Activated CD4-positive, alpha-beta T cell treated with anti-CD3 and anti-CD28 coated beads for 36 hours (primary cell): ENCODE measurements at regions not wholly inside any gene's neighbourhood (a gene's known extent, or its start where the extent isn't known, plus 50 kb on each side); places are given as distances from the start of the nearest gene placed in this dataset.

ENCODE experiments used
- ATAC-seq: fragments of 200-7000 bp; cut with Tn5 transposase; one replicate; pipeline ENCODE4 v1.10.0; 2021; ENCODE audit warnings: mild to moderate bottlenecking, moderate library complexity
- CTCF ChIA-PET: fragments of 350-600 bp; sonication (Branson Sonifier 250); formaldehyde crosslinking; loops from one replicate; lab custom pipeline; 2021; ENCODE audit warnings: antibody characterized with exemption; lab: Charles Lee
- POLR2A ChIA-PET: fragments of 350-600 bp; sonication (Branson Sonifier 250); formaldehyde crosslinking; loops from one replicate; lab custom pipeline; 2021; ENCODE audit warnings: antibody characterized with exemption, inconsistent platforms; lab: Charles Lee
- DNase-seq: peaks from one replicate; pipeline ENCODE4 v3.0.0-alpha.2; 2020
- H3K27ac Mint-ChIP-seq: one replicate; pipeline ENCODE4 v1.8.0; 2021; ENCODE audit warnings: mixed read lengths
- H3K27me3 Mint-ChIP-seq: one replicate; pipeline ENCODE4 v1.8.0; 2021; ENCODE audit warnings: mixed read lengths
- H3K36me3 Mint-ChIP-seq: one replicate; pipeline ENCODE4 v1.8.0; 2021; ENCODE audit warnings: low read depth, mixed read lengths
- H3K4me1 Mint-ChIP-seq: one replicate; pipeline ENCODE4 v1.8.0; 2021; ENCODE audit warnings: mixed read lengths
- H3K4me3 Mint-ChIP-seq: one replicate; pipeline ENCODE4 v1.8.0; 2021; ENCODE audit warnings: mild to moderate bottlenecking, moderate library complexity, mixed read lengths
- H3K9me3 Mint-ChIP-seq: one replicate; pipeline ENCODE4 v1.8.0; 2021; ENCODE audit warnings: low read depth, mixed read lengths
- intact Hi-C, 2 experiments: fragments of 100-400 bp; cut with DNase I in 1 of 2; cut with micrococcal nuclease in 1 of 2; formaldehyde crosslinking; loops; one replicate each; pipeline versions ENCODE4 v1.14.2 to v1.15.1; 2022 to 2024; cut with DNase I, micrococcal nuclease

DNA sequence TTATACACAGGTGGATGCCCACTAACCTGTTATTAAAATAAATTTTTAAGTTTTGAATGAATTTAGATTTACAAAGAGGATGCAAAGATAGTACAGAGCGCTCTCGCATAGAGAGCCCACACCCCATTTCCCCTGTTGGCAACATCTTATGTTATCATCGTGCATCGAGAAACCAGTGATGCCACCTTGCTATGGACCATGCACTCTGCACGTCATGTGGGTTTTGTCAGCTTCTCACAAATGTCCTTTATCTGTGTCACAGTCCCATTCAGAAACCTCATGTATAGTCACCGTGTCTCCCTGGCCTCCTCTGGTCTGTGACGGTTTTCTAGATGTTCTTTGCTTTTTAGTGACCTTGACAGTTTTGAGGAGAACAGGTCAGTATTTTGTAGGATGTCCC lies 60.0 kb downstream of the ING1 start:
- Mint-ChIP-seq H3K27ac (no peak overlapping the region), H3K27me3 (peaks cover 6% of the 10 kb centered on the region), H3K9me3 (no peaks in the 10 kb centered on the region), H3K4me1 (no peaks in the 10 kb centered on the region), H3K4me3 (no peak overlapping the region), H3K36me3 (no peaks in the 10 kb centered on the region)
- ChIA-PET POLR2A (no interaction called here), CTCF (interaction anchor here (0.6 kb wide), 1 partner anchor 652 kb away, joined by 3 read pairs; no protein-coding TSS in a partner anchor)
- DNase-seq: no peak
- ATAC-seq: no peak
- intact Hi-C loops: no loop called here

DNA sequence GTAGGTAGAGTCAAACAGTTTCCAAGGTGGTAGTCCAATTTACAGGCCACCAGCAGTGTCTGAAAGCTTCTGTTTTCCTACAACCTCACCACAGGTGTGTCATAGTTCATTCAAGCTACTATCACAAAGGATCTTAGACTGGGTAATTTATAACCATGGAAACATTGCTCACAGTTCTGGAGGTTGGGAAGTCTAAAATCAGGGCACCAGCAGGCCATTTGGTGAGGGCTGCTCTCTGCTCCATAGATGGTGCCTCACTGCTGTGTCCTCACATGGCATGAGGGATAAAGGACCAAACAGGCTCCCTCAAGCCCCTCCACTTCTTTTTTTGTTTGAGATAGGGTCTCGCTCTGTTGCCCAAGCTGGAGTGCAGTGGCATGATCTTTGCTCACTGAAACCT lies 60.6 kb downstream of the ING1 start:
- ChIA-PET POLR2A (no interaction called here), CTCF (no interaction called here)
- no peaks in the 10 kb centered on the region for H3K4me1 Mint-ChIP-seq
- H3K27ac Mint-ChIP-seq: no peak overlapping the region
- no peak overlapping the region for H3K4me3 Mint-ChIP-seq
- no peaks in the 10 kb centered on the region for H3K36me3 Mint-ChIP-seq
- H3K27me3 Mint-ChIP-seq: peaks cover 6% of the 10 kb centered on the region
- DNase-seq (no peak), ATAC-seq (no peak)
- intact Hi-C loops: no loop called here
- H3K9me3 Mint-ChIP-seq: no peaks in the 10 kb centered on the region

DNA sequence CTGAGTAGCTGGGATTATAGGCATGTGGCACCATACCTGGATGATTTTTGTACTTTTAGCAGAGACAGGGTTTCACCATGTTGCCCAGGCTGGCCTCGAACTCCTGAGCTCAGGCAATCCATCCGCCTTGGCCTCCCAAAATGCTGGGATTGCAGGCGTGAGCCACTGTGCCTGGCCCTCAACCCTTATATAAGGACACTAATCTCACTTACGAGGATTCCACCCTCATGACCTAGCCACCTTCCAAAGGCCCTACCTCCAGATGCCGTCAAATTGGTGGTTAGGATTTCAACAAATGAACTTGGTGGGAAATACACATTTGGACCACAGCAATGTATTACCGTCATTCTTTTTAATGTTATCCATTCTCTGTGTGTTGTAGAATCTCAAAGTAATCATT lies 61.0 kb downstream of the ING1 start:
- Mint-ChIP-seq H3K27ac (no peak overlapping the region), H3K9me3 (no peaks in the 10 kb centered on the region), H3K4me1 (no peaks in the 10 kb centered on the region), H3K27me3 (peaks cover 4% of the 10 kb centered on the region), H3K36me3 (no peaks in the 10 kb centered on the region), H3K4me3 (no peak overlapping the region)
- intact Hi-C loops: no loop called here
- ChIA-PET POLR2A (no interaction called here), CTCF (no interaction called here)
- DNase-seq: no peak
- ATAC-seq: no peak

DNA sequence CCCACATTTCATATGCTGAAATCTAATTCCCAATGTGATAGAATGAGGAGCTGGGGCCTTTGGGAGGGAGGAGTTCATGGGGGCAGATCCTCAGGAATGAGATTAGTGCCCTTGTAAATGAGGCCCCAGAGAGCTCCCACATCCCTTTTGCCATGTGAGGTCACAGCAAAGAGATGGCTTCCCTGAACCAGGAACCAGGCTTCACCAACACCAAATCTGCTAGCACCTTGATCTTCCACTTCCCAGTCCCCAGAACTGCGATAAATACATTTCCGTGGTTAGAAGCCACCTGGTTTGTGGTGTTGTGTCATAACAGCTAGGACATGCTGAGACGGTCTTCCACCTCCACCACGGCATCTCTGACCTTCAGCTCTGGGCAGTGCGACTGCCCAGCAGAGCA lies 62.1 kb downstream of the ING1 start:
- CTCF ChIA-PET: no interaction called here
- intact Hi-C loops: no loop called here
- H3K27ac Mint-ChIP-seq: no peak overlapping the region
- ATAC-seq: no peak
- no peak overlapping the region for H3K4me3 Mint-ChIP-seq
- peaks cover 4% of the 10 kb centered on the region for H3K27me3 Mint-ChIP-seq
- POLR2A ChIA-PET: no interaction called here
- no peaks in the 10 kb centered on the region for H3K9me3 Mint-ChIP-seq
- H3K4me1 Mint-ChIP-seq: no peaks in the 10 kb centered on the region
- no peaks in the 10 kb centered on the region for H3K36me3 Mint-ChIP-seq
- DNase-seq: no peak

DNA sequence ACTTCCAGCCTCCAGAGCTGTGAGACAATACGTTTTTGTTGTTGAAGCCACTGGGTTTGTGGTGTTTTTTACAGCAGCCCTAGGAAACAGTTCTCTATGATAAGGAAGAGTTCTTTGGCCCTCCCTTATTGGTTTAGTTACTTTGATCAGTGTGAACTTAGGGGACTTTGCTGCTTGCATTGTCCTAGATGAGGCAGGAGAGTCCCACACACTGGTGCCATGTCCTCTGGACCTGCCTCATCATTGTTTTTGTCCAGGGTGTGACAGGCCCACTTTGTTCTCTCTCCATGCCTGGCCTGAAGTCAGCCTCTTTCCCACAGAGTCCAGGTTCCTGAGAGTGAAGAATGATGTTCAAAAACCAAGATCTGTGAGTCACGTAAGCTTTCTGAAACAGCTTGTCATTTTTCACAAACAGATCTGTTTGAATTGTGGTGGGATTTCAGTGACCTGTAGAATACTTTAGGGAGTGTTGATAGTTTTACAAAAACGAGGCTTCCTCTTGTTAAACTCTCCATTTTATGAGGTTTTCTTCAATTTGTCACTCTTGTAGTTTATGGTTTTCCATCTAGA lies 63.8 kb downstream of the ING1 start:
- no peak for ATAC-seq
- DNase-seq: no peak
- ChIA-PET POLR2A (no interaction called here), CTCF (no interaction called here)
- peaks cover 6% of the 10 kb centered on the region for H3K9me3 Mint-ChIP-seq
- peaks cover 3% of the 10 kb centered on the region for H3K27me3 Mint-ChIP-seq
- H3K4me1 Mint-ChIP-seq: no peaks in the 10 kb centered on the region
- no peak overlapping the region for H3K4me3 Mint-ChIP-seq
- no peak overlapping the region for H3K27ac Mint-ChIP-seq
- no peaks in the 10 kb centered on the region for H3K36me3 Mint-ChIP-seq
- intact Hi-C loops: no loop called here

DNA sequence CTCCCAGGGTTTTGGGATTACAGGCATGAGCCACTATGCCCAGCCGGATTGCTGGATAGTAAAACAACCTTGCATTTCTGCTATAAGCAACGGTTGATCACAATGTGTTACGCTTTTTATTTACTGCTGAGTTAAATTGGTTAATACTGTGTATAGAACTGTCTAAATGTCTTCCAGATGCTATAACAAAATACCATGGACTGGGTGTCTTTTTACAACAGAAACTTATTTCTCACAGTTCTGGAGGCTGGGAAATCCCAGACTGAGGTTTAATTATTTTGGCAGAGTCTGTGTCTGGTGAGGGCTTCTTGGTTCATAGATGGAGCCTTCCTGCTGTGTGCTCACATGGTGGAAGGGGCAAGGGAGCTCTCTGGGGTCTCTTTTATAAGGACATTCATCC lies 65.5 kb downstream of the ING1 start:
- ChIA-PET CTCF (no interaction called here), POLR2A (no interaction called here)
- Mint-ChIP-seq H3K4me1 (no peaks in the 10 kb centered on the region), H3K9me3 (peaks cover 12% of the 10 kb centered on the region), H3K4me3 (no peak overlapping the region), H3K27me3 (peaks cover 2% of the 10 kb centered on the region), H3K27ac (no peak overlapping the region), H3K36me3 (no peaks in the 10 kb centered on the region)
- intact Hi-C loops: no loop called here
- DNase-seq: no peak
- ATAC-seq: no peak

DNA sequence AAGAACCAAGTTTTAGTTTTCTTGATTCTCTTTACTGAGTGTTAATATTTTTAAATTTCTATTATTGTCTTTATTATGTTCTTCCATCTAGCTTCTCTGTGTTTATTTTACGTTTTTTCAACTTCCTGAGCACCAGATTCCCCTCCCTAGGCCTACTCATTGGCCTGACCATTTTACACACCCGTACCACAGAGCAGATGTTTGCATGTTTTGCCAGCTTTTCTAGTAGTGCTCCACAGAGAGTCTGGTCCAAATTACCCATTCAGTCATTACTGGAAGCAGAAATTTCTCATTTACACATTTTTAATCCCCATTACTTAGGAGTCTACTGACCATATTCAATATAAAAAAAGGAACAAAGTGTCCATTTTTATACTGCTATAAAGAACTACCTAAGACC lies 66.9 kb downstream of the ING1 start:
- CTCF ChIA-PET: no interaction called here

DNA sequence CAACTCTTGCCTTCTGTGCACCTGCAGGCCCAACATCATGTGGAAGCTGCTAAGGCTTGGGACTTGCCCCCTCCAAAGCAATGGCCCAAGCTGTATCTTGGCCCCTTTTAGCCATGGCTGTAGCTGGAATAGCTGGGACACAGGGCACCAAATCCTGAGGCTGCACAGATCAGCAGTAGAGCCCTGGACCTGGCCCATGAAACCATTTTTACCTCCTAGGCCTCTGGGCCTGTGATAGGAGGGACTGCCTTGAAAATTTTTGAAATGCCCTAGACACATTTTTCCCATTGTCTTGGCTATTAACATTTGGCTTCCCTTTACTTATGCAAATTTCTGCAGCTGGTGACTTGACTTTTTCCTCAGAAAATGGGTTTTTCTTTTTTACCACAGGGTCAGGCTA lies 68.7 kb downstream of the ING1 start:
- Mint-ChIP-seq H3K4me3 (no peak overlapping the region), H3K27ac (no peak overlapping the region), H3K9me3 (peaks cover 12% of the 10 kb centered on the region), H3K27me3 (peaks cover 5% of the 10 kb centered on the region), H3K36me3 (no peaks in the 10 kb centered on the region), H3K4me1 (no peaks in the 10 kb centered on the region)
- no peak for ATAC-seq
- ChIA-PET CTCF (interaction anchor here (0.7 kb wide), 1 partner anchor 16 kb away, joined by 3 read pairs; no protein-coding TSS in a partner anchor), POLR2A (no interaction called here)
- DNase-seq: no peak
- intact Hi-C loops: no loop called here

More for the DNA sequence above, 66.9 kb downstream of the ING1 start:
- Mint-ChIP-seq H3K9me3 (peaks cover 12% of the 10 kb centered on the region), H3K4me3 (no peak overlapping the region), H3K27ac (no peak overlapping the region), H3K4me1 (no peaks in the 10 kb centered on the region), H3K27me3 (peaks cover 5% of the 10 kb centered on the region), H3K36me3 (no peaks in the 10 kb centered on the region)
- ATAC-seq (no peak), DNase-seq (no peak)
- intact Hi-C loops: no loop called here
- POLR2A ChIA-PET: no interaction called here

DNA sequence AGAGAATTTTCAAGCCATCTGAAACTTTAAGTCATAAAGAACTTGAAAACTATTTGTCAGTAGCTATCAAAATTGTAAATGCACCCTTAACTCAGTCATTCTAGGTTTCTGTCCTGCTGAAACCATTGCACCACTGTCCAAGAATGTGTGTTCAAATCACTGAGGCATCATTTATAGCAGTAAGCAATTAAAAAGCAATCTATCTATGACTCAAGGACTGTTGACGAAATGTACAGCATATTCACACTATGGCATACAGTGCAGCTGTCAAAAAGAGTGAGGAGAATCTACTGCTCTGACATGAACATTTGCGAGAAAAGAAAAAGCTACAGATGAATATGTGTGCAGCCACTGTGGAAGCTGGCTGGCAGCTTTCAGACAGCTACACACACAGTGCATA lies 71.2 kb downstream of the ING1 start:
- no peaks in the 10 kb centered on the region for H3K4me1 Mint-ChIP-seq
- POLR2A ChIA-PET: no interaction called here
- H3K36me3 Mint-ChIP-seq: no peaks in the 10 kb centered on the region
- ATAC-seq (peak; percentile 42), DNase-seq (no peak)
- no peak overlapping the region for H3K27ac Mint-ChIP-seq
- peaks cover 10% of the 10 kb centered on the region for H3K27me3 Mint-ChIP-seq
- no peak overlapping the region for H3K4me3 Mint-ChIP-seq
- CTCF ChIA-PET: no interaction called here
- intact Hi-C loops: no loop called here
- peaks cover 12% of the 10 kb centered on the region for H3K9me3 Mint-ChIP-seq

DNA sequence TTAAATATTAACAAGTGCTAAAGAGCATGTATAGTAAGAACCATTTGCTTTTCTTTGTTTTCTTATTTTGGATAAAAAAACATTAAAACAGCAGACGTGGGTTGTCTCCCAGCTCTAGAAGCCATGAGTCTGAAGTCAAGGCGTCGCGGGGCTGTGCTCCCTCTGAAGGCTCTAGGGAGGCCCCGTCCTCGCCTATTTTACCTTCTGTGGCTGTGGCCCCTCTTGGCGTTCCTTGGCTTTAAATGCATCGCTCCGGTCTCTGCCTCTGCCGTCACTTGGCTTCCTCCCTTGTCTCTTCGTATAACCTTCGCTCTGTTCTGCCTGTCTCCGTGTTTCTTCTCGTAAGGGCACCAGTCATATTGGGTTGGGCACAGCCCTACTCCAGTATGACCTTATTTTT lies 75.3 kb downstream of the ING1 start:
- H3K27me3 Mint-ChIP-seq: peaks cover 11% of the 10 kb centered on the region
- H3K4me1 Mint-ChIP-seq: no peaks in the 10 kb centered on the region
- POLR2A ChIA-PET: no interaction called here
- DNase-seq (no peak), ATAC-seq (no peak)
- H3K27ac Mint-ChIP-seq: no peak overlapping the region
- peaks cover 13% of the 10 kb centered on the region for H3K9me3 Mint-ChIP-seq
- CTCF ChIA-PET: no interaction called here
- intact Hi-C loops: no loop called here
- H3K4me3 Mint-ChIP-seq: no peak overlapping the region
- peaks cover 4% of the 10 kb centered on the region for H3K36me3 Mint-ChIP-seq

DNA sequence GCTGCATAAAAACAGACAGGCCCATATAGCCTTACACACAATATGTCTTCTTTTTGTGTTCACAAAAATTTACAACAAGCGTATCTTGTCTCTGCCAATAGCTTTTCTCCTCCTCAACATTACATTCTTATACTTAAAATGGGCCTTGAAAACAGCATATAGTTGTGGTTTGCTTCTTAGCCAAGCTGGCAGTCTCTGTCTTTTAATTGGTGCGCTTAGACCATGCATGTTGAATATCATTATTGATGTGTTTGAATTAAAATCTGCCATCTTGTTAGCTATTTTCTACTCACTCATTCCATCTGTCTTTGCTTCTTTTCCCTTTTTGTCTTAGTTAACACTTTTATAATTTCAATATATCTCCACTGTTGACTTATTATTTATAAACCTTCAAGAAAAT lies 76.4 kb downstream of the ING1 start:
- intact Hi-C loops: no loop called here
- ATAC-seq (no peak), DNase-seq (no peak)
- Mint-ChIP-seq H3K27ac (no peak overlapping the region), H3K4me1 (no peaks in the 10 kb centered on the region), H3K27me3 (peaks cover 8% of the 10 kb centered on the region), H3K9me3 (peaks cover 18% of the 10 kb centered on the region), H3K4me3 (no peak overlapping the region), H3K36me3 (peaks cover 4% of the 10 kb centered on the region)
- POLR2A ChIA-PET: no interaction called here
- CTCF ChIA-PET: interaction anchor here (0.7 kb wide), 1 partner anchor 30 kb away, joined by 3 read pairs; no protein-coding TSS in a partner anchor

DNA sequence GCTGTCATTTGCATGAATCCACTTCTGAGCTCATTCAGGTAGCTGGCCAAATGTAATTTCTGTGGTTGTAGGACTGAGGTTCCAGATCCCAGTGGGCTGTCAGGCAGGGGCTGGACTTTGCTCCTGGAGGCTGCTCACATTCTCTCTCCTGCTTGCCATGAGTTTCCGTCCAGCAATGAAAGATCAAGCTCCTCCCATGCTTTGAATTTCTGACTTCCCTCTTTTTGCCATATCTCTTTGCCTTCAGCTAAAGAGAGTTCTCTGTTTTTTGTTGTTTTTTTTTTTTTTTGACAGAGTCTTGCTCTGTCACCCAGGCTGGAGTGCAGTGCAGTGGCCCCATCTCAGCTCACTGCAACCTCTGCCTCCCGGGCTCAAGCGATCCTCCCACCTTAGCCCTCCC lies 76.9 kb downstream of the ING1 start:
- H3K27me3 Mint-ChIP-seq: peaks cover 8% of the 10 kb centered on the region
- no peak for ATAC-seq
- no peak overlapping the region for H3K4me3 Mint-ChIP-seq
- H3K27ac Mint-ChIP-seq: no peak overlapping the region
- ChIA-PET CTCF (interaction anchor here (0.7 kb wide), 1 partner anchor 30 kb away, joined by 3 read pairs; no protein-coding TSS in a partner anchor), POLR2A (no interaction called here)
- H3K9me3 Mint-ChIP-seq: peaks cover 18% of the 10 kb centered on the region
- peaks cover 4% of the 10 kb centered on the region for H3K36me3 Mint-ChIP-seq
- DNase-seq: no peak
- no peaks in the 10 kb centered on the region for H3K4me1 Mint-ChIP-seq
- intact Hi-C loops: no loop called here
